ENCODE measurements at regions not wholly inside any gene's neighbourhood (a gene's known extent, or its start where the extent isn't known, plus 50 kb on each side); places are given as distances from the start of the nearest gene placed in this dataset.
"Not testable (repeated sequence)": the region's sequence is repeated elsewhere in the genome, so short reads cannot be mapped to it uniquely, and the experiment has no call there.

GRCh38 chr14:86944434-86944833 is 1048.5 kb downstream of the GALC start:
- no peak for DNase-seq

GRCh38 chr14:86943391-86944365 is 1049.3 kb downstream of the GALC start:
- no peak for DNase-seq

- no peak for DNase-seq
Measured at GRCh38 chr14:86942936-86943335, 1050.0 kb downstream of the GALC start.

- DNase-seq = no peak
Measured at GRCh38 chr14:86940106-86940505, 1052.9 kb downstream of the GALC start.

- no peak for DNase-seq
Measured at GRCh38 chr14:86938320-86938719, 1054.7 kb downstream of the GALC start.

- no peak for DNase-seq
Measured at GRCh38 chr14:86936556-86936955, 1056.4 kb downstream of the GALC start.

- DNase-seq = no peak
Measured at GRCh38 chr14:86935241-86935885, 1057.6 kb downstream of the GALC start.

GRCh38 chr14:86933958-86934595 is 1058.9 kb downstream of the GALC start:
- DNase-seq = no peak

GRCh38 chr14:86933460-86933859 is 1059.5 kb downstream of the GALC start:
- DNase-seq = no peak

- no peak for DNase-seq
Measured at GRCh38 chr14:86915406-86915805, 1077.6 kb downstream of the GALC start.

GRCh38 chr14:86912709-86913108 is 1080.3 kb downstream of the GALC start:
- DNase-seq = no peak

- DNase-seq = no peak
Measured at GRCh38 chr14:86911486-86911885, 1081.5 kb downstream of the GALC start.

GRCh38 chr14:86905386-86905926 is 1087.5 kb downstream of the GALC start:
- not testable (repeated sequence) for DNase-seq

- no peak for DNase-seq
Measured at GRCh38 chr14:86902176-86902950, 1090.6 kb downstream of the GALC start.

GRCh38 chr14:86897704-86898513 is 1095.1 kb downstream of the GALC start:
- DNase-seq = no peak

GRCh38 chr14:86897224-86897623 is 1095.8 kb downstream of the GALC start:
- no peak for DNase-seq

GRCh38 chr14:86896701-86897100 is 1096.3 kb downstream of the GALC start:
- no peak for DNase-seq

- DNase-seq = no peak
Measured at GRCh38 chr14:86892152-86892956, 1100.6 kb downstream of the GALC start.

- DNase-seq = no peak
Measured at GRCh38 chr14:86885280-86885679, 1107.7 kb downstream of the GALC start.

GRCh38 chr14:86884498-86884897 is 1108.5 kb downstream of the GALC start:
- no peak for DNase-seq

GRCh38 chr14:86882818-86883217 is 1110.2 kb downstream of the GALC start:
- no peak for DNase-seq

Data from CD4-positive, alpha-beta T cell treated with Interferon alpha-2 for 1 hour (primary cell).